ENCODE measurements at regions not wholly inside any gene's neighbourhood (a gene's known extent, or its start where the extent isn't known, plus 50 kb on each side); places are given as distances from the start of the nearest gene placed in this dataset.

DNA sequence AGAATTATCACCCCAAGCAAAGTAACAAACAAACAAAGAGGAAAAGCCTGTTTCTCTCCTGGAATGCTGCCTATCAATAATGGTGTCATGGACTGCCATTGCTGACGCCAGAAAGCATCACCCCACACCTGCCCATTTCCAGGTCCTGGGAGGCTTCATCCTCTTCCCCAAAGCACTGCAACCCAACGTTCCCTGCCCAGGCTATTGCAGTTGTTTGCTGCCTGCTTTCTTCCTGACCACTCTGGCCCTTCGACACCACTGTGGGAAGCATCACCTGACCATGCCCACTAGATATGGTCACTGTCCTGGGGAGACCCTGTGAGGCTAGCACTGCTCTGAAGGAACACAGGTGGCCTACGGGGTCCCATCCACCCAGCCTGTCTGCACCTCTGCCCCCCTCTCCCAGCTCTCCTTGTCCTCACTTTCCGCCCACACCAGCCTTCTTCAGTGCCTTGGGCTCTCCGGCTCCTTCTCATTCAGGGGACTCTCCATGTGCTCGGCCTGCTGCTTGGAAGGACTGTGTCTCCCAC is 439.6 kb downstream of the GLRX3 start:
- DNase-seq, result no peak

DNA sequence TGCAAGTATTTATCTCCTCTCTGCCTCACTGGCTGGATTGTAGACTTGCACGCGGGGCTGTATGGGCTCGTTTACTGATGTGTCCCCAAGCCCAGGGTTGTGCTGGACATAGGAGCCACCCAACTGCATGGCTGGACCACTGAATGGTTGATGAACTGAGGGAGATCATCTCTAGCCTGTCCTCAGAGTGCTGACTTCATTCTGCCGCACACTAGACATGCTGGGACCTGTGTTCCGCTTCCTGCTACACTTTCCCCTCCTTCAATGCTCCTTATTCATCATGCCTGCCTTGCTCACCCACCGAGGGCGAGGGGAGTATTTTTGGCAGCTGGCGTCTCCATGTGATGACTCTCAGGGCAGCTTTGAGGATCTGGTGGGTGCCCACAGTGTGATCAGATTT is 440.2 kb downstream of the GLRX3 start:
- DNase-seq, result no peak

DNA sequence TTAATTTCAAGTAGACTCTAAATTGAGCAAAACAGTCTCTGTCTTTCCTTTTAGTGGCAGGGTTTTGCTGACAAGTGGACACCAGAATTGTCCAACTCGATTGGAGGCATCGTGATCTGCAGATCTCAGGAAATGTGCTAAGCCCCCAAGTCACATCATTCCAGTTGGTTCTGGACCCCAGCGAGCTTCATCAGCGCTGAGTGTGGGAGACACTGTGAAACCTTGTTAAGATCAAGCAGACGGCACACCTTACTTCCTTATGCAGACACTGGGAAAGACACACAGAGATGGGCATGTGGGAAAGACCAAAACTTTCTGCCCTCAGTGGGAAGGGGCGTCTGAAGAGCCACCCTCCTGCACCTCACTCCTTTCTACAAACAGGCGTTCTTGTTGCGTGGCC is 440.8 kb downstream of the GLRX3 start:
- no peak for DNase-seq

DNA sequence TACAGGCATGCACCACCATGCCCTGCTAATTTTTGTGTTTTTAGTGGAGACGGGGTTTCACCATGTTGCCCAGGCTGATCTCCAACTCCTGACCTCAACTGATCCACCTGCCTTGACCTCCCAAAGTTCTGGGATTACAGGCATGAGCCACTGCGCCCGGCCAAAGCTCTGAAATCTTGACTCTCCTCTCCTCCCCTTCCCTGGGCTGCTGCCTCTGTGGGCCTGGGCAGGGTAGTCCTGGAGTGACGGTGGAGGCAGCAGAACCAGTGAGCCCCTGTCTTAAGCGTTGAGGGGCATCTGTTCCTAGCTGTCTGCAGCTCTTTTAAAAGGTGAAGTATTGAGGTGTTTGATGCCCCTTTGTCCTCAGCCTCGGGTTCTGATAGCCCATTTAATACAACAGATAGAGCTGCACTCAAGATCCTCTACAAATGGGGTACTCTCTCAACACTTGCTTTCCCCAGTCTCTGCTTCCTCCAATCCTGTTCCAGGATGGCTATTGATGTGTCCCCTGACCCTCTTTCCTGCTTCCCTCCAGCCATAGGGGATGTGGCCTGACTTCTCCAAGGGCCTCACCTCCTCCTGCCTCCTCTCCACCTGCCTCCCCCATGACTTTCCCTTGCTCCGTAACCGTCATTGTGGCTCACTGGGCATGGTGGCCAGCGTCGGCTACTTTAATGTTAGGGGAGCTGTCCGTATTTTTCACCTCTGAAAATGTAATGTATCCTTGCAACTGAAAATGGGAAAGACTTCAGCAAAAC is 442.5 kb downstream of the GLRX3 start:
- no peak for DNase-seq

DNA sequence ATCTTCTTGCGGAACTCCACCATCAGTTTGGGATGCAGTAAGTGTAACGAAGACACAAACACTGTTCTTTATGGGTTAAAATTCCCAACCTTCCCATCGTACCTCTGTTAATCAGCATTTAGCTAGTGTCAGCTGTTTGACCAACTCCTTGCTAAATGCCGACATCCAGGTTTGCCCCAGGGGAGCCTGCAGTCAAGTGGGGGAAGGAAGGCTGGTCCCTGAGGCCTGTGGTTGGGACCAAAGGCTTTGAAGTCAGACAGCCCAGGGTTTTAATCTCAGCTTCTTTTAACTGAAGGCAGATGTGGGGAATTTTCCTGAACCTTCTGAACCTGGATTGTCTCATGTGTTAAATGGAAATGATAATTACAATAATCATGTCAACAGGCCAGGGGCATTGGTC is 443.7 kb downstream of the GLRX3 start:
- DNase-seq, result no peak

DNA sequence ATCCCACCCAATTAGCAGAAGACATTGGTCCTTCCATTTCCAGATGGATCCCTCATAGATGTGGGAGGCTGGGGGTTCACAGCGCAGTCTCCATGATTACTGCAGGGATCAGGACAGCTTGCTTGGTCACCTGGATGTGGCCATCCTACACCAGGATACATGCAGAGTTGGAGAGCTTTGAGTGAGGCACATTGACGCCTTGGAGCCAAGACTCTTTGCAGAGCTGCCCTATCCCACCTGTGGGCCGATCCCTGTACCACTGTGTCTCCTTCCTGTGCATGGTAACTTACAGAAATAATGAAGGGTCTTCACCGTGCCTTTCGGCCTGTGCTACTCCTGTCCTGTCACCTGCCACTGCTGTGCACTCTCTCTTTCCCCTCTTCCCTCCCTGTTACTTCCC is 444.8 kb downstream of the GLRX3 start:
- DNase-seq, result no peak

DNA sequence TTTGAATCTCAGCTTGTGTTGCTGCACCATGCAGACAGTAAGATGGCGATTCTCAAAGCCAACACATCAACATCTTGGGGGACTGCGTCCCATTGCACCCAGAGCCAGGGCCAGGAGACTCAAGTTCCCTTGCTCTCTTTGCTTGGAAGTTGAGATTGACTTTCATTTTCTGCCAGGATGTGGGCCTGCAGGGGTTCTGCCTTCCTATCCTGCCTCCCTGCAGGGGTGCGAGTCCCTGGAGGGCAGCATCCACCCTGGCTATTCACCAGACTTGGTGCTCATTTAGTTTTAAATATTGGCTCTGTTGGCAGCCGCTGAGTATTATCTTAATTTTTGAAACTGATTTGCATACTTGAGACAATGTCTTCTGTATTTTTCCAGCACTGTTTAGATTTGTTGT is 451.5 kb downstream of the GLRX3 start:
- DNase-seq, result no peak

DNA sequence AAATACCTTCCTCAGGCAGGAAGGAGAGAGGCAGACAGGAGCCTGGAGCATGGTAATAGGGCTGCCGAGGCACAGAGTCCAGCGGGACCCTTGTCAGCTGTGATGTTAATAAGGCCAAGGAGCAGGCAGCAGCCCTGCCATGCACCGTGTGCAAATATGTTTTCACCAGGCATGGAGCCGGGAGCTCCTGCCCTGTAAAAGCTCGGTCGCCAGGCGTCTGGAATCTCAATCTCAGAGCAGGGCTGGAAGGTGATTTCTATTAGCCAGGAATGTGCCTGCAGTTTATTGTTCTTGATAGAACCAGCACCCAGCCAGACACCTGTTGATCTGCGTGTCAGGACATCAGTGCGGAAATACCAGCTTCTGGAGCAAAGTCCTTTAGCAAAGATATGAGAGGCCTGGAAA is 469.8 kb downstream of the GLRX3 start:
- DNase-seq, result no peak

DNA sequence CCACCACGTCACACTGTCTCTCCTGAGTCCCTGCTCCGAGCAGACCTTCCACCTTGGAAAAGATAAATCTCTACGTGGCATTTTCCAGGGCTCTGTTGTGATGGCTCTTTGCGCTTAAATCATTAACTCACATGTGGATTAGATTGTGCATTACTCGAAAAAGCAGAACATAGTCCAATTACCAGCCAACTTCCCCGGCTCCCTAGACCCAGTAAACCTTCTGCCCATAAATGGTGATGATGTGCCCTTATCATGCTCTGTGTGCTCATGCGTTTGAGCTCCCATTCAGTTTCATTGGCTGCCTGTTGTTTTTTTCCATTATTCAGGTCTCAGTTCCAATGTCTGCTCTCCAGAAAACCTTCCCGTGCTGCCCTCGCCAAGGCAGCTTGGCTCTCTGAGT is 471.2 kb downstream of the GLRX3 start:
- DNase-seq, result no peak

DNA sequence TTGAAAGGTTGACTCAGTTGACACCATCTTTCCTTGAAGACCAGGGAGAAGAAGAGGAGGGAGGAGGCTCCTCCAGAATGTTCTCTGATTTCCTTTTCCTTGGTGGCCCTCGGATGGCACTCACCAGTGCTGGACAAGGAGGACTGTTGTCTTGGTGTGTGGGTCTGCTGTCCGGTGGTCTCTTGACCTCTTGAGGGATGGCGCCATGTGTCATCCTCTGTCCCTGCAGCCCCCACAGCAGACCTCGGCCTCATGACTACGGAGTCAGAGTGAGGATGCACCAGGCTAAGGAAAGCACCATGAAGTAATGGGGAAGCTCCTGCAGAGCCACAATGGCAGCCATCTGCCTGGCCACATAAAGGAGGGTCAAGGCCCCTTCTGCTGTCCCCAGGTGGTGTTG is 475.0 kb downstream of the GLRX3 start:
- DNase-seq, result no peak

DNA sequence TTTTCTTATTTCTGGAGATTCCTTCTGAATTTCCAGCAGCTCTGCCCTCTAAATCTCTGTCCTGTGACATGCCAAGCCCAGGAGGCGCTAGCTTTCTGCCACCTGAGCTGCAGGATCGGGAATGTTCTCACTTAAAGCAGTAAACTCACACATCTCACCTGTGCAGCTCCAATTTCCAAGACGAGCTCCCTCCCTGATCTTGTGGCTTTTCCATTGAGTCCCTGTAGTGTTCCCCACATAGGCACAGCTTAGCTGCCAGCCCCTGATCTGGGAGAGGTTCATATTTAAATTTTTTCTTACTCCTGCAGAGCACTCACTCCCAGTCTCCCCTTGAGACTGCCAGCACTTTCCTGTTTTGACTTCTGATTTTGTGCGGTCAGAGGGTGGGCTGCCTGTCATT is 479.3 kb downstream of the GLRX3 start:
- DNase-seq, result no peak

DNA sequence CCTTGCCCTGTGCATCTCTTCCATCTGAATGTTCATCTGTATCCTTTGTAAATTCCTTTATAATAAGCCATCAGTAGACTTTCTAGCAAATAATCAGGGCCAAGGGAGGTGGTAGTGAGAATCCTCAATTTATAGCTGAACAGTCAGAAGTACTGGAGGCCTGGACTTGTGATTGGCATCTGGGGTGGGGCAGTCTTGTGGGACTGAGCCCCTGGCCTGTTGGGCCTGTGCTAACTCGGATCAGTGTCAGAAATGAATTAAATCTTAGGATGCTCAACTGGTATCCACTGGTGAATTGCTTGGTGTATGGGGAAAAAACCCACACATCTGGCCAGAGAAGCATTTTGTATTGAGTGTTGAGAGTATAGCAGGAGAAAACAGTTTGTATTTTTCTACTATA is 481.8 kb downstream of the GLRX3 start:
- DNase-seq, result no peak

DNA sequence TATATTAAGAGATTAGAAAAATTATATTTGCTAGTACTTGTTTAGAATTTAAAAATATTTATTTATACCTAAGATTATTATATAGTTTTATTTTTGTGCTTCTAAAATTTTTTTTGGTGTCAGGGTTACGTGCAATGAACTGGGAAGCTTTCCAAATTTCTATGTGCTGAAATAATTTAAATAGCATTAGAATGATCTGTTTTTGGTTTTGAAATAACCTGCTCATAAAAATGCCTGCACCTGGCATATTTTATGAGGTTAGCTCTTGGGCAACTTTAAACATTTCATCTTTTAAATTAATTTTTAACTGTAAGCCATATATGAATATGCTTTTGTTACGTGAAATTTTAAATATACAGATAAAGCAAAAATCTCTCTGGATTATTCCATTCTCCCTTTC is 482.5 kb downstream of the GLRX3 start:
- DNase-seq, result no peak

DNA sequence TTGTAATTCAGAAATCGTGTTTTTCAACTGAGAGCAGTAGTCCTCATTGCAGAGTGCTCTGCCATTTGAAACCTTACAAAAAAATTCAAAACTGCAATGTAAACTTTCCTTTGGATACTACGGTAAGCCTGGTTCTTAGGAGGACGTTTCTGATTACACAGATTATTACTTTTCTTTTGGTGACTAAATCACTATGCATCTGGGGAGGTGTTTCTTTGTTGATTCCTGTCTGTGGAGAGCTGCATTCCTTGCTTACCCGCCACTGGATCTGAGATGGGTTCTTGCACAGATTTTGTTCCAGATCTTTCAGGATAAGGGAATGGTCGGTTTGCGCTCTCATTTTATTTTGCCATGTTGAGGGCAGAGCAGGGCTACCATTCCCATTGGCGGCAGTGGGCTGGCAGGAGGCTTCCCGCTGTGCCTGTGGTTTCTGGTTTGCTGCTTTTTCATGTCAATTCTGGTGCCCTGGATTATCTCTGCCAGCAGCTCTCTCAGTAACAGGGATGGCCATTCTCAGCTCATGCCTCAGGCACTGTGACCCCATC is 485.1 kb downstream of the GLRX3 start:
- DNase-seq, result no peak

DNA sequence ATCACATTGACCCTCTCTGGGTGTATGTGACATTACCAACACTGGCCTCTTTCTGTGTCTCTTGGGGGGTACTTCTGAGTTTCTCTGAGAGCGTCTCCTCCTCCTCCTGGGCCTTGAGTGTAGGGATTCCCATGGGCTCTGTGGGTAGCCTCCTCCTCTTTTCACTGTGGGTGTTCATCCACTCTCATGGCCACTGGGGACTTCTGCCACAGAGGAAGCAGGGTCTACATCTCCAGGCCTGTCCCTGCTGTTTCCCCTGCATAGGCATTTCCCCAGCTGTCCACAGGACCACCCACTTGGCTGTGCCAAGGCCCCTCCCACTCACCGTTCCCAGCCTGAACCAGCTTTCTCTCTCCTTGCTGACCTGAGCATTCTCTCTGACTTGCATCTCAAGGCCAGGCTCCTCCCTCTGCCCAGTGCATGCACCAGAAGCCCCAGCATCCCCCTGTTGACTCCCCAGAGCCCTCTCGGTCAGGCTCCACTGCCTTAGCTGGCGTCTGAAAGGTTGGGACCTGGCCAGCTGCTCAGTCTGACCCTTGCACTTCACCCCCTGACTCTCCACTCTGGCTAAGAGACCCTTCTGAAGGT is 487.6 kb downstream of the GLRX3 start:
- no peak for DNase-seq

DNA sequence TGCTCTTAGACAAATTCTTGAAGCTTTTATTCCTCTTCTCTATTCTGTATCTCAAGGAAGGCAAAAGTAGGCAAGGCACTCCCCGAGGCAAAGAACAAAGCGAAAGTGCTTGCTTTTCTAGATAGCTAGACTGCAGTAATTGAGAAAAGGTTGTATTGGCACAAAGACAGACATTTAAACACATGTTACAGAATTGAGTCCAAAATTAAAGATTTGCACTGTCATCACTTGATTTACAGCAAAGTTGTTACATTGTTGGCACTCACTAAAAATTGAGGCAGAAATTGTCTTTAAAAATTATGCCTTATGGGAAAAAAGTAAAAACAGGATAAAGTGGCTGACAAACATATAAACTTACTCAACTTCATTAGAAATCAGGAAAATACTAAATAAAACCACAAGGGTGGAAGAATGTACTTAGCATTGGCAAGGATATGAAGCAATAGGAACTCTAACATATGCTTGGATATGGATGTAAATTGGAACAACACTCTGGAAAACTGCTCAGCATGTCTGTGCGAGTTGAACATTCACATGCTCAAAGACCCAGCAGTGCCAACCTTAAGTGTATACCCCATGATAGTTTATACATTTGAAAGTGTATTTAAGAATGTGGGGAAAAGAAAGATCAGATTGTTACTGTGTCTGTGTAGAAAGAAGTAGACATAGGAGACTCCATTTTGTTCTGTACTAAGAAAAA is 491.3 kb downstream of the GLRX3 start:
- no peak for DNase-seq

DNA sequence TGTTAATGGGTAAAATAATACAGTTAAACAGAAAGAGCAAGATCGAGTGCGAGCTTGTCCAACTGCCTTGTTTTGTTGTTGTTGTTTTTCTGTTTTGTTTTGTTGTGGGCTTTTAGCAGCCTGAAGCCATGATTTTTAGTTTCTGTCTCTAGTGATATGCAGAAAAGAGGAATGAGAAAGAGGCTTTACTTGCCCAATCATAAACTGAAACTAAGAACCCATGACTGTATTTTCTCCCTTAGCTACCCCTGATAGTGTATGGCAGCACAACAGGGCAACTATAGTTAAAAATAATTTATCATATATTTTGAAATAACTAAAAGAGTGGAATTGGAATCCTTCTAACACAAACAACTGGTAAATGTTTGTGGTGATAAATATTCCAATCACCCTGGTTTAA is 493.9 kb downstream of the GLRX3 start:
- DNase-seq, result no peak

DNA sequence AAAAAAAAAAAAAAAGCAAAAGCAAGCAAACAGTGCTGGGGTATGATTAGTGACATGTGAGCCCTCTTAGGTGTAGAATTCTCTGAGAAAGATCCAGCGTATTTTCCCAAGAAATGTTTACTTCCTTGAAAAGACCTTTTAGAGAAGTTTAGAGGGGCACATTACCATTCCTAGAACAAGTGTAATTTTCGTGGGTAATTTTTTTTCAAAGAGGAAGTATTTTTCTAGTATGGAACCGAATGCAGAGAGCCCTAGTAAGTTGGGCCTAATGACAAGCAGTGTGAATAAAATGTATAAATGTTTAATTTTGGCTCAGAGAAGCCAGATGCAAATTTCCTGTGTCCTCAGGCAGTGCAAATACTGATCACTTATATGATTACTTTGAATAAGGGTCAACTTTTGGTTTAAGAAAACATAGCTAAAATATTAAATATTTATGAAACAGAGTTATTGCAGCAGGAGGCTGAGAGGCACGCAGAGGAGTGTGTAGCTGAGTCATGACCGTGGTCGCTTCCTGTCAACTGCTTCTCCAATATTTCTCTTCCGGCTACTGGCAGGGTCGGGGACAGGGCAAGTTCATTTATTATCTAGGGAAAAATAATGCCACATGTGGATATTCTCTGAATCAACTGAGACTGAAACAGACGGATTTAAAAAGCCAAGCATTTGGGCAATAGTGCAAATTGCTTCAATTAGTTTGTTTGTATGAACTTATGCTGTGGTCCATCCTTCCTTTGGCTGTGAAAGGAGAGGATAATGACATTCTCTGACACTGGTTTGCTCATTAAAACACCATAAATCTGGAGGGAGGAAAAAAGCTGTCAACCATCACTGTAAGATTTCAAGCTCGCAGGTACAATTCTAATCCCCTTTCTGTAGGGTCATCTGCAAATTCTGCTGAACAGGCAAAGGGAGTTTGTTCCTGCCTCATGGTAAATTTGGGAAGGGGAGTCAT is 495.2 kb downstream of the GLRX3 start:
- no peak for DNase-seq

DNA sequence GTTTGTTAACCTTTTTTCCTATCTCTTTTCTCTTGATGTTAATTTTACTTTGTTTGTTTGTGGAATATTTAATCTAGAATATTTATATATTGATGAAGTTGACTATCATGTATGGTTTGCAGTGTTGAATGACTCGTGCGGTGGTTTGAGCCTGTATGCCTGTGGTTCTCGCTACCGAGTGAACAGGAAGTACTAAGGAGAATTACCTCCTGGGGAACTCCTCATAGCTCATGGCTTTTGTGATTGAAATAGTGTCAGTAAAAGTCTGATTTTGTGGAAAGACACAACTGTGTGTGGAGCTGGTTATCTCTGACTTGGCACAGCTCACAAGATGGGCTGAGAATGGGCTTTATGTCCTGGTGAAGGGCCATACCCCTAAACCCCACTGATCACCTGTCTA is 498.6 kb downstream of the GLRX3 start:
- no peak for DNase-seq

DNA sequence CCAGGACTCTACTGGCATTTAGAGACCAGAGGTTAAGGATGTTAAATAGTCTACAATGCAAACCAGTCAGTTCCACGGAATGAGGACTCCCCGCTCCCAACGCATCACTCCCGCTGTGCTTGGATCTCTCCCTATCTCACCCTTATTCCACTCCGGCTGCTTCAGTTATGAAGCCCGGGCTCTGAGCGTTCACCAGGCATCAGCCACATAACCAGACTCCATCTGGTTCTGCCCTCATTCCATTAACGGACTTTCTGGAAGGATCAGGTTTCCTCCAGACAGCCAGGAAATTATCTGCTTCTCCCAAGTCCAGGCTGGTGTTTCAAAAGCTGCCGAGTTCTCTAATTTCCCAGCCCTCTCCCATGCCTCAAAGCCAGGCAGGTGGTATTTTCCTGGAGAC is 499.3 kb downstream of the GLRX3 start:
- DNase-seq, result peak; percentile 2

DNA sequence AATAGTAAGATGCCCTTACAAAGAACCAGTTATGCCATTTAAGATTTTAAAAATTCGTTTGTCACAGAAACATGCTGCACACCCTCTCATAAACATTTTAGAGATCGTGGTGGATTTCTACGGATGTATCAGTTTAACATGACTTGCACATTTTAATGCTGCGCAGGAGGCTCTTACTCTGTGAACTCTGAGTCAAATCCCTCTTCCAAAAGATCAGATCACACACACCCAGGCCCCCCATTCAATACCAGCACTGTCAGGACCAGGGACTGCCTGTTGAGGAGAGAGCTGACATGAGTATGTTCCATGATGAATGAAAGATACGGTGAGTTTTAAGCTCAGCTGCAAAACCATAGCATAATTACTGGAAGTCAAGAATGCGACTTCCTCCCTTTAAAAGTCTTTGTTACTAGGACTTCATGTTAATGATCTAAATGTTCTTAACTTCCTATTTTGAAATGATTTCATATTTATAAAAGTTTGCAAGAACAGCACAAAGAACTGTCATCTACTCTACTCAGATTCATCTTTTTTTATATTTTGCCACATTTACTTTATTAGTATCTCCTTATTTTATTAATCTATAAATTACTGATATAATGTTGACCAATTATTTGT is 500.2 kb downstream of the GLRX3 start:
- DNase-seq, result no peak

DNA sequence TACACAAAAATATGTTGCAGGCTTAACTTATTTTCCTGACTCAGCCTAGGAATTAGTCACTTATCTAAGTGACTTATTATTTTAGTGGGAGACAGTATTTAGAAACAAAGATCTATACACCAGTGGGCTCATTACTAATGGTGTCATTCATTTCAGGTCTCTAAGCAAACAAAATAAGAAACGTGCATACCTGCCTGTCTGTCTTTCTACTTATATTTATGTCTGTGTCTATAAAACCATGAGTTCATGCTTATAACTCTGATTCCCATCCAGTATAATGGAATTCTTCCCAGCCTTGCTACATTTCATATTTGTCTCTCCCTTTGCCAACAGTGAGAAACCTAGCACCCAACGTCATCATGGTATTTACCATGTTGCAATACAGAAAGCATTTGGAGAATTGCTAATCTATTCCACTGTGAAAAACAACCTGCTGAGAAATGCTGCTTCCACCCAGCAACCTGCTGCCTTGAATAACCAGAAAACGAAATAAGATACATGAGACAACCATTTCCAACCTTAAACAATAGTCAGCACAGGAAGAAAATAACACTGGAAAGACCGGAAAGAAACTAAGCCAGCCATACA is 501.0 kb downstream of the GLRX3 start:
- DNase-seq, result no peak

Measured in NCI-H524 treated with DMSO at 0.1 percent for 48 hours (cell line).